ENCODE measurements at regions not wholly inside any gene's neighbourhood (a gene's known extent, or its start where the extent isn't known, plus 50 kb on each side); places are given as distances from the start of the nearest gene placed in this dataset.

DNA sequence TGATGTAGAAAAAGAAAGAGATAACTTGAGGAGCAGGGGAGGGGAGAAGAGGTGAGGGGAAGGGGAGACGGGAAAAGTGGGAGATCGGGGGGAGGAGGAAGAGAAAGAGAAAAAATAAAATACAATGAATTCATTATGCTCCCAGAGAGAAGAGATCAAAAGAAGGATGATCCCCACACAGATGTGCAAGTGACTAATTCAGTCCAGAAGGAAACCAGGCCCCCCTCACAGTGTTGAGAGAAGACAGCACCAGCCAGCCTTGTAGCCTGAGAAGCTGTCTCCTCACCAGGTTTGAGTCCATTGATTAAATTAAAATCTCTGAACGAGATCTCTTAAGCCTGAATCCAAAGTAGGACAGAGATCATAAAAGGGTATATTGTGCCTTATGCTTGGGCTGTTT is 333.7 kb upstream of the NBEA start:
- BruUV-seq (replicated peaks), result no TSS peak
- TF ChIP-seq, protein P1, sequence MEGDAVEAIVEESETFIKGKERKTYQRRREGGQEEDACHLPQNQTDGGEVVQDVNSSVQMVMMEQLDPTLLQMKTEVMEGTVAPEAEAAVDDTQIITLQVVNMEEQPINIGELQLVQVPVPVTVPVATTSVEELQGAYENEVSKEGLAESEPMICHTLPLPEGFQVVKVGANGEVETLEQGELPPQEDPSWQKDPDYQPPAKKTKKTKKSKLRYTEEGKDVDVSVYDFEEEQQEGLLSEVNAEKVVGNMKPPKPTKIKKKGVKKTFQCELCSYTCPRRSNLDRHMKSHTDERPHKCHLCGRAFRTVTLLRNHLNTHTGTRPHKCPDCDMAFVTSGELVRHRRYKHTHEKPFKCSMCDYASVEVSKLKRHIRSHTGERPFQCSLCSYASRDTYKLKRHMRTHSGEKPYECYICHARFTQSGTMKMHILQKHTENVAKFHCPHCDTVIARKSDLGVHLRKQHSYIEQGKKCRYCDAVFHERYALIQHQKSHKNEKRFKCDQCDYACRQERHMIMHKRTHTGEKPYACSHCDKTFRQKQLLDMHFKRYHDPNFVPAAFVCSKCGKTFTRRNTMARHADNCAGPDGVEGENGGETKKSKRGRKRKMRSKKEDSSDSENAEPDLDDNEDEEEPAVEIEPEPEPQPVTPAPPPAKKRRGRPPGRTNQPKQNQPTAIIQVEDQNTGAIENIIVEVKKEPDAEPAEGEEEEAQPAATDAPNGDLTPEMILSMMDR (IDR thresholded peaks at IDR 0.05; ENCODE audit: unreplicated experiment), result no peak
- peaks cover 14% of the 10 kb centered on the region for H3K9me3 Mint-ChIP-seq (ENCODE audit: unreplicated experiment)
- no peak overlapping the region for H3K27ac Mint-ChIP-seq (ENCODE audit: low read depth, unreplicated experiment)
- DNase-seq (ENCODE audit: unreplicated experiment), result no peak
- no peaks in the 10 kb centered on the region for H3K4me1 Mint-ChIP-seq (ENCODE audit: insufficient read depth, unreplicated experiment)
- POLR2A ChIA-PET, result no interaction called here
- H3K4me3 Mint-ChIP-seq (ENCODE audit: unreplicated experiment), result no peak overlapping the region
- H3K27me3 Mint-ChIP-seq (ENCODE audit: insufficient read depth, unreplicated experiment), result no peaks in the 10 kb centered on the region
- CTCF ChIA-PET, result interaction anchor here (0.6 kb wide), 1 partner anchor 188 kb away, joined by 4 read pairs; no protein-coding TSS in a partner anchor
- no peaks in the 10 kb centered on the region for H3K36me3 Mint-ChIP-seq (ENCODE audit: insufficient read depth, unreplicated experiment)
- intact Hi-C loops (cut with micrococcal nuclease), result no loop called here

DNA sequence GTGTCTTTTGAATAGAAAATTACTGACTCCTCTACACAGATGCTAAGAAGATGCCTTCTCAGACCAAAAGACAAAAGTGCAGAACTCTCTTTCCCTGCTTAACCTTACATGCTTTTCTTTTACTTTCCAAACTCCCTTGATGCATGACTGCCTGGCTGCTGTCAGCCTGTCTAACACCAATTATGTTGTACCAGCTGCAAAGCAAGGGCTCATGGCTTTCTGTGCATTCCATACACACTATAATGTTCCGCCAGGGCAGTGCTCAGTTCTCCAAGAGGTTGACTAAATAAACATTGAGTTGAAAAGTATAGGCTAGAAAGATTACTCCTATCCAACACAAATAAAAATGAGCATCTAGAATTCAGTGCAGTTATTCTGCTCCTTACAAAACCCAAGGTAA is 330.4 kb upstream of the NBEA start:
- no peak overlapping the region for H3K4me3 Mint-ChIP-seq (ENCODE audit: unreplicated experiment)
- ChIA-PET CTCF (interaction anchor here (0.7 kb wide), 1 partner anchor 205 kb away, joined by 3 read pairs; no protein-coding TSS in a partner anchor), POLR2A (no interaction called here)
- intact Hi-C loops (cut with micrococcal nuclease), result no loop called here
- TF ChIP-seq, protein P1 (IDR thresholded peaks at IDR 0.05; ENCODE audit: unreplicated experiment), result no peak
- no peak for DNase-seq (ENCODE audit: unreplicated experiment)
- H3K36me3 Mint-ChIP-seq (ENCODE audit: insufficient read depth, unreplicated experiment), result no peaks in the 10 kb centered on the region
- peaks cover 8% of the 10 kb centered on the region for H3K9me3 Mint-ChIP-seq (ENCODE audit: unreplicated experiment)
- BruUV-seq (replicated peaks), result no TSS peak
- H3K4me1 Mint-ChIP-seq (ENCODE audit: insufficient read depth, unreplicated experiment), result no peaks in the 10 kb centered on the region
- no peak overlapping the region for H3K27ac Mint-ChIP-seq (ENCODE audit: low read depth, unreplicated experiment)
- H3K27me3 Mint-ChIP-seq (ENCODE audit: insufficient read depth, unreplicated experiment), result no peaks in the 10 kb centered on the region

DNA sequence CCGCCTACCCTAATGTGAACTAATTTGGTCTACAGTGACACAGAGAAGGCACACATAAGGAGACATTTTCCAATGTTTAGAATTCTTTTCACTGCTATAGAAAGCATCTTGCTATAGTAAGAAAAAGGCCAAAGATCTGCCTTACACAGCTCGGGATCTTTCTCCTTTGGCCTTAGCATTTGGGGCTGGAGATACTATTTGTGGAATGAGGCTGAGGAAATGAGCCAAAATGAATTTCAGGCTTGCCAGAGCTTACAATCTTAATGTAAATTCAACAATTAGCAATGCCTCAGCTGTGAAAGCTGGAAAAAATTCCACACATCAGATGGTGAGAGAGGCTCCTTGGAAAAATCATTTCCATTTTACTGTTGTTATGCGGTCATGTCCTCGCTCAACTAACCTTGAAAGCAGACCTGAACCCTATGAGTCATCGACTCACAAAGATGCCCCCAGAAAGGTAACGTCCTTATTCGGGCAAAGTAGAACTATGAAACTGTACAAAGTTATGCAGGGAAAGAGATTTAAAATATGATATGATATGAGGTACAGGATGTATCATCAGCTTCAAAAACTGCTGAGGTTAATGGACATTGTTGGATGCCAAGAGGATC is 324.5 kb upstream of the NBEA start:
- H3K4me1 Mint-ChIP-seq (ENCODE audit: insufficient read depth, unreplicated experiment), result no peaks in the 10 kb centered on the region
- peaks cover 3% of the 10 kb centered on the region for H3K9me3 Mint-ChIP-seq (ENCODE audit: unreplicated experiment)
- TF ChIP-seq, protein P1 (IDR thresholded peaks at IDR 0.05; ENCODE audit: unreplicated experiment), result no peak
- H3K27ac Mint-ChIP-seq (ENCODE audit: low read depth, unreplicated experiment), result no peak overlapping the region
- ChIA-PET POLR2A (interaction anchor here (0.7 kb wide), 1 partner anchor 11 kb away, joined by 3 read pairs; no protein-coding TSS in a partner anchor), CTCF (no interaction called here)
- no peak for DNase-seq (ENCODE audit: unreplicated experiment)
- BruUV-seq (replicated peaks), result no TSS peak
- H3K36me3 Mint-ChIP-seq (ENCODE audit: insufficient read depth, unreplicated experiment), result no peaks in the 10 kb centered on the region
- no peaks in the 10 kb centered on the region for H3K27me3 Mint-ChIP-seq (ENCODE audit: insufficient read depth, unreplicated experiment)
- intact Hi-C loops (cut with micrococcal nuclease), result no loop called here
- H3K4me3 Mint-ChIP-seq (ENCODE audit: unreplicated experiment), result no peak overlapping the region

DNA sequence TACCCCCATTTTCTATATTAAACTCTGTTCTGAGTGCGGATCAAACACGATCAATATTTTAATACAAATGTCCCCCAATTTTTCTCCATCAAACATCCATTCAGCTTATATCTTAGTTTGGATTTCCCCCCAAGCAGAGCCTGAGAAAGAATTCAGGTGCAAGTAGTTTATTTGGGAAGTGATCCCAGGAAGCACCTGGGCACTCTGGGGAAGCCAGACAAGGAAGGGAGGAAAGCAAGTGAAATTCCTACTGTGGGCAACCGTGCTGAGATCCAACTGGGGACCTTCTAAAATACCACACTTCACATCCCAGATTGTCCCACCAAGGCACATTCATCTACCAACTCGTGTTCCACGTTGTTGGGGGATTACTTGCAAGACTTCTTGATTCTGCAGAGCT is 323.4 kb upstream of the NBEA start:
- no peak overlapping the region for H3K27ac Mint-ChIP-seq (ENCODE audit: low read depth, unreplicated experiment)
- no peaks in the 10 kb centered on the region for H3K27me3 Mint-ChIP-seq (ENCODE audit: insufficient read depth, unreplicated experiment)
- no peaks in the 10 kb centered on the region for H3K9me3 Mint-ChIP-seq (ENCODE audit: unreplicated experiment)
- intact Hi-C loops (cut with micrococcal nuclease), result no loop called here
- DNase-seq (ENCODE audit: unreplicated experiment), result no peak
- POLR2A ChIA-PET, result no interaction called here
- H3K36me3 Mint-ChIP-seq (ENCODE audit: insufficient read depth, unreplicated experiment), result no peaks in the 10 kb centered on the region
- H3K4me1 Mint-ChIP-seq (ENCODE audit: insufficient read depth, unreplicated experiment), result no peaks in the 10 kb centered on the region
- no peak overlapping the region for H3K4me3 Mint-ChIP-seq (ENCODE audit: unreplicated experiment)
- CTCF ChIA-PET, result interaction anchor here (0.6 kb wide), 3 partner anchors 13 to 374 kb away, joined by 3 read pairs; no protein-coding TSS in a partner anchor
- BruUV-seq (replicated peaks), result no TSS peak
- TF ChIP-seq, protein P1 (IDR thresholded peaks at IDR 0.05; ENCODE audit: unreplicated experiment), result no peak

All from MCF 10A (cell line).